ENCODE measurements at regions not wholly inside any gene's neighbourhood (a gene's known extent, or its start where the extent isn't known, plus 50 kb on each side); places are given as distances from the start of the nearest gene placed in this dataset.

DNA sequence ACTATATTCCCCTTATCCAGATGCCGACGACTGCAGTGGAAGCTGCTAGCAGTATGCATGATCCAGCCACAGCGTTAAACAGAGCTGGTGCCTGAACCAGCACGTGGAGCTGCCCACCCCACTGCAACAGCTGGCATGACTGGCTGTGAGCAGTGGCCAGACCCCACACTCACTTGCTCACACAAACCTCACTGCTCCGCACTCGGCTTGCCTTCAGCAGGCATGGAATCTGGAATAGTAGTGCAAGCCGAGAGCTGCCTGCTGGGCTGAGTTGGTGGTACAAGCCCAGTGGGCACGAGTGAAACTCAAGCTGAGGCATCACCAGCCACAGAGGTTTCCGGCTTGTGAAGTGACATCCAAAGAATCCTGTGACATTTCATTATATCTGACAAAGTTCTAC lies 1197.6 kb downstream of the FAM133A start:
- TF ChIP-seq ZFX (IDR thresholded peaks at IDR 0.05) (no peak), CTCF (conservative IDR thresholded peaks at IDR 0.05) (no peak)
- H3K27ac ChIP-seq: no peak overlapping the region

DNA sequence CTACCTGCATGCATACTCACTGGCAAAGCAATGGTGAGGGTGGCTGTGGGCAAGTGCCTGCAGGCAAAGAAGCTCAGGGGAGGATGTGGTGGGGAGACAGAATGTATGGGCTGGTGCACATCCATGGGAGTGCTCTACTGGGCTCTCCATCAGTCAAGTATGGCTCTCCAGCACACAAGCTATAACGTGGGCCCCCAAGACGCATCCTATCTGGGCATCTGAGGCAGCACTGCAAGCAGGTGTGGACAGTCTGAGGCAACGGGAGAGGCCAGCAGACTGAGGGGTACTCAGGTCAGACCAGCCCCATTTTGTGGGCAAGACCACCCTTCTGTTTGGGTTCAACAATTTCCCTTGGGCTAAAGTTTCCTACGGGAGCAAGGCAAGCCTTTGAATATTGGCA lies 1227.8 kb downstream of the FAM133A start:
- TF ChIP-seq ZFX (IDR thresholded peaks at IDR 0.05) (no peak), CTCF (conservative IDR thresholded peaks at IDR 0.05) (no peak)

DNA sequence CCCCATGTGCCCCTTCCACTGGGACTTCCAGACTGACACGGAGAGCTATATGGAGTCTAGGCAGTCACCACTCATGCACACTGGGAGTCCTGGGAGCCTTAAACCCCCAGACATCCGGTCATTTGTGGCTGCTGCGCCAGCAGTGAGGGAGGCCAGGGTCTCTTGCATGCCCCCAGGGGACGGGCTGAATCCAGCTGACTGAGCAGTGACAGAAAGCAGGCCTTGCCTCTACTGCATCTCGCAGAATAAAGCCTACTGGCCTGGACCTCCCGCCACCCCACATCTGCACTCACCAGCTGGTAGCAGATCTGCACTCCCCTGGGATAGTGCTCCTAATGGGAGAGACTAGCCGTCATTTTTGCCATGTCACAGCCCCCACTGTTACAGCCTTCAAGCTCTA lies 1234.2 kb downstream of the FAM133A start:
- H3K27ac ChIP-seq: no peak overlapping the region
- TF ChIP-seq ZFX (IDR thresholded peaks at IDR 0.05): no peak
- TF ChIP-seq CTCF (conservative IDR thresholded peaks at IDR 0.05): no peak

More for the DNA sequence above, 1227.8 kb downstream of the FAM133A start:
- H3K27ac ChIP-seq: no peak overlapping the region

DNA sequence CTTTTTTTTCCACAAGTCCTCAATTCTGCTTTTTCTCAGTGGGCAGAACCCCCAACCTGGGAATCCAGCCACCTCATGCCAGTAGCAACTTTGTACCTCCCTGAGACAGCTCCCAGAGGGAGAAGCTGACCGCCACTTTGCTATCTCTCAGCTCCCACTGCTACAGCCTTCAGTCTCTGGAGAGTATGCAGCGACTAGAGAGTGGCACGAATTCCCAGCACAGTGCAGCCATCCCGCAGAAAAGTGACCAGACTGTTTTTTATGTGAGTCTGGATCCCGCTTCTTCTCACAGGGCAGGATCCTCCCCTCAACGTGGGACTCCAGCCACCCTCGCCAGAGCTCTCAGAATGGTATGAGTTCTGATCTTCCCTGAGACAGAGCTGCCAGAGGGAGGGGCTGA lies 1234.6 kb downstream of the FAM133A start:
- TF ChIP-seq CTCF (conservative IDR thresholded peaks at IDR 0.05) (no peak), ZFX (IDR thresholded peaks at IDR 0.05) (no peak)
- no peak overlapping the region for H3K27ac ChIP-seq

GRCh38 chrX:94914235-94914634 lies 1240.2 kb downstream of the FAM133A start:
- TF ChIP-seq ZFX (IDR thresholded peaks at IDR 0.05): no peak
- no peak for TF ChIP-seq CTCF (conservative IDR thresholded peaks at IDR 0.05)
- H3K27ac ChIP-seq: no peak overlapping the region

DNA sequence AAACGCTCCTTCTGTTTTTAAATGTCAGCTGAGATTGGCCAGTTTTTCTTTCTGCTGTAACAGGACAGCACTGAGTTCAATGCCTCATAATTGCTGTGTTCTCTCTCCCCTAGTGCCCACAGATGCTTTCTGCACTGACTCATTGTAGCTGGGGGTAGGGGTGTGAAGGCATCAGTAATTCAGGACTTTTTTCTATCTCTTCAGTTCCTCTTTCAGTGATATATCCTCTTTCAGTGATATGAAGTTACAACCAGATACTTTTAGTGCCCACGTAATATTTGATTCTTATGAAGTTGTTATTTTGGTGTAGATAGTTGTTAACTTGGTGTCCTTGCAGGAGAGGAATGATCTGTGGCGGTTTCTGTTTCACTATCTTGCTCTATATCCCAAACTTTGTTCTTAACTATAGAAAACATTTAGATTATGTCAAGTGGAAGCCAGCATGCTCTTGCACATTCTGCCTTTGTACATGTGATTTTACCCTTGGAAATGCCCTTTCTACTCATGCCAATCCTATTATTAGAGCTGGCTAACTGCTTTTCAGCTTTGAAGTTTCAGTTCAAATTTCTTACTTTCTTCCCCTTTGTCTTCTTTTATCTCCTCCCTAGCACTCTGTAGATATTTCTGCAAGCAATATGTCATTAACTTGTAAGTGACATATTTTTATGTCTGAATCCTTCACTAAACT lies 1258.4 kb downstream of the FAM133A start:
- no peak overlapping the region for H3K27ac ChIP-seq
- TF ChIP-seq CTCF (conservative IDR thresholded peaks at IDR 0.05) (no peak), ZFX (IDR thresholded peaks at IDR 0.05) (no peak)

GRCh38 chrX:94936722-94937121 lies 1262.7 kb downstream of the FAM133A start:
- TF ChIP-seq ZFX (IDR thresholded peaks at IDR 0.05) (no peak), CTCF (conservative IDR thresholded peaks at IDR 0.05) (no peak)
- H3K27ac ChIP-seq: no peak overlapping the region
